GM19035 (cell line): ENCODE measurements at regions not wholly inside any gene's neighbourhood (a gene's known extent, or its start where the extent isn't known, plus 50 kb on each side); places are given as distances from the start of the nearest gene placed in this dataset.
"Not testable (repeated sequence)": the region's sequence is repeated elsewhere in the genome, so short reads cannot be mapped to it uniquely, and the experiment has no call there.

Experiments used
- ATAC-seq: cut with Tn5 transposase; IDR thresholded peaks from one replicate; pipeline ENCODE4 v1.9.1; 2021; ENCODE audit not compliant: unreplicated experiment

- no peak for ATAC-seq
Measured at GRCh38 chr17:16888413-16889087, 83.4 kb downstream of the TNFRSF13B start.

- no peak for ATAC-seq
Measured at GRCh38 chr17:16887523-16888095, 84.3 kb downstream of the TNFRSF13B start.

GRCh38 chr17:16886655-16887322 lies 85.1 kb downstream of the TNFRSF13B start:
- peak; percentile 88 for ATAC-seq

- not testable (repeated sequence) for ATAC-seq
Measured at GRCh38 chr17:16885204-16885603, 86.7 kb downstream of the TNFRSF13B start.

- ATAC-seq: not testable (repeated sequence)
Measured at GRCh38 chr17:16882926-16883265, 89.0 kb downstream of the TNFRSF13B start.

GRCh38 chr17:16882243-16882925 lies 89.5 kb downstream of the TNFRSF13B start:
- no peak for ATAC-seq

- no peak for ATAC-seq
Measured at GRCh38 chr17:16881239-16881924, 90.5 kb downstream of the TNFRSF13B start.

- no peak for ATAC-seq
Measured at GRCh38 chr17:16880843-16881230, 91.1 kb downstream of the TNFRSF13B start.

- ATAC-seq: no peak
Measured at GRCh38 chr17:16880121-16880842, 91.6 kb downstream of the TNFRSF13B start.

GRCh38 chr17:16879686-16880085 lies 92.2 kb downstream of the TNFRSF13B start:
- ATAC-seq: no peak

GRCh38 chr17:16878606-16879005 lies 93.3 kb downstream of the TNFRSF13B start:
- ATAC-seq: no peak

GRCh38 chr17:16878084-16878483 lies 93.8 kb downstream of the TNFRSF13B start:
- ATAC-seq: no peak

GRCh38 chr17:16877099-16877498 lies 94.8 kb downstream of the TNFRSF13B start:
- no peak for ATAC-seq

GRCh38 chr17:16875662-16876061 lies 96.3 kb downstream of the TNFRSF13B start:
- no peak for ATAC-seq

- not testable (repeated sequence) for ATAC-seq
Measured at GRCh38 chr17:16874216-16874615, 97.7 kb downstream of the TNFRSF13B start.

- no peak for ATAC-seq
Measured at GRCh38 chr17:16873174-16874035, 98.5 kb downstream of the TNFRSF13B start.

GRCh38 chr17:16872351-16873173 lies 99.4 kb downstream of the TNFRSF13B start:
- no peak for ATAC-seq

- ATAC-seq: not testable (repeated sequence)
Measured at GRCh38 chr17:16871446-16872190, 100.3 kb downstream of the TNFRSF13B start.
